ENCODE measurements at regions not wholly inside any gene's neighbourhood (a gene's known extent, or its start where the extent isn't known, plus 50 kb on each side); places are given as distances from the start of the nearest gene placed in this dataset.

DNA sequence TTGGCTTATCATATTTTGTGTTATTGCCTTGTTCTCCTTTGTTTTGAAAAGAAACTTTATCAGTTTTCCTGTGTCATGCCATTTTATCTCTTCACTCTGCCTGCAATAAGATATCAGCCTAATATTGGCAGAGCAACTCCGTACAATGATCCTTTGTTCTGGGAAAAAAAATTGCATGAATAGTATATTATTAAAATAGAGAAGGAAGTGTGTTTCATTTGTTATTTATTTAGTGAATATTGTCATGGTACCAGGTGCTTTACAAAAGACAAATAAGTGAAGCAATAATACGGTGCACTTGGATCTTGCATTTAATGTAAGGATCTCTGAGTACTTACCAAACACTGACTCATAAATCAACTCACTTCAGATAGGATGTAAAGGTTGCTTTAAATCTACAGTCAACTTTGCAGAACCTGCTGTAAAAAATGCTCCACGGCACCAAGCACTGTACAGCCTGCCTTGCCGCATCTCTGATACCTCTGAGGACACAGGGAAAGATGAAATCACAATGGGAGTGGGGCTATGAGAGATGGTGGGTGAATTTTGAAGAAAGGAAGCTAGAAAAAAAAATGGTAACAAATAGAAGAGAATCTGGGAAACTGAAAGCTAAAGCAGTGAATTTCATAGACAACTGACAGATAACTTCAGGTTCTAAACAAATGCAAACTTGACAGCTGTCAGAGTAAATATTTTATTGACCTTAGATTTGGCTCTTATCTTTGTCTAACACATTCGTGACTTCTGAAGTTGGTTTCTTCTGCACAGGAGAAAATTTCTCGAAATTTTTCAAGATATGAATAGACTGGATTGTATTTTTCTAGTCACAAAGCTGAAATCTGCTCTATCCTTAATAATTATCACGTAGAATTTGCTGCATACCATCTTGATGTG lies 232.1 kb downstream of the ENC1 start:
- no peak for DNase-seq
- H3K4me3 ChIP-seq = no peak overlapping the region
- intact Hi-C loops (cut with DNase I) = no loop called here
- H3K4me1 ChIP-seq (ENCODE audit: insufficient read depth) = no peaks in the 10 kb centered on the region
- no peaks in the 10 kb centered on the region for H3K9me3 ChIP-seq
- no peak overlapping the region for H3K27ac ChIP-seq
- no peaks in the 10 kb centered on the region for H3K36me3 ChIP-seq
- WGBS, 3 donors = 71 to 83% (median 81%) methylated on average over 7 of the region's 7 CpGs
- TF ChIP-seq EP300 (IDR thresholded peaks at IDR 0.05) (no peak), POLR2A (IDR thresholded peaks at IDR 0.05) (no peak)
- TF ChIP-seq, protein P1, sequence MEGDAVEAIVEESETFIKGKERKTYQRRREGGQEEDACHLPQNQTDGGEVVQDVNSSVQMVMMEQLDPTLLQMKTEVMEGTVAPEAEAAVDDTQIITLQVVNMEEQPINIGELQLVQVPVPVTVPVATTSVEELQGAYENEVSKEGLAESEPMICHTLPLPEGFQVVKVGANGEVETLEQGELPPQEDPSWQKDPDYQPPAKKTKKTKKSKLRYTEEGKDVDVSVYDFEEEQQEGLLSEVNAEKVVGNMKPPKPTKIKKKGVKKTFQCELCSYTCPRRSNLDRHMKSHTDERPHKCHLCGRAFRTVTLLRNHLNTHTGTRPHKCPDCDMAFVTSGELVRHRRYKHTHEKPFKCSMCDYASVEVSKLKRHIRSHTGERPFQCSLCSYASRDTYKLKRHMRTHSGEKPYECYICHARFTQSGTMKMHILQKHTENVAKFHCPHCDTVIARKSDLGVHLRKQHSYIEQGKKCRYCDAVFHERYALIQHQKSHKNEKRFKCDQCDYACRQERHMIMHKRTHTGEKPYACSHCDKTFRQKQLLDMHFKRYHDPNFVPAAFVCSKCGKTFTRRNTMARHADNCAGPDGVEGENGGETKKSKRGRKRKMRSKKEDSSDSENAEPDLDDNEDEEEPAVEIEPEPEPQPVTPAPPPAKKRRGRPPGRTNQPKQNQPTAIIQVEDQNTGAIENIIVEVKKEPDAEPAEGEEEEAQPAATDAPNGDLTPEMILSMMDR (IDR thresholded peaks at IDR 0.05) = no peak
- H3K27me3 ChIP-seq = no peaks in the 10 kb centered on the region

- intact Hi-C loops (cut with DNase I) = no loop called here
- TF ChIP-seq, protein P1 (IDR thresholded peaks at IDR 0.05) = no peak
- TF ChIP-seq EP300 (IDR thresholded peaks at IDR 0.05) (no peak), POLR2A (IDR thresholded peaks at IDR 0.05) (no peak)
- no peaks in the 10 kb centered on the region for H3K9me3 ChIP-seq
- DNase-seq = no peak
- no peaks in the 10 kb centered on the region for H3K4me1 ChIP-seq (ENCODE audit: insufficient read depth)
- H3K4me3 ChIP-seq = no peak overlapping the region
- 43 to 92% (median 91%) methylated on average over 1 of the region's 1 CpG for WGBS, 3 donors
- H3K27me3 ChIP-seq = no peaks in the 10 kb centered on the region
- H3K36me3 ChIP-seq = no peaks in the 10 kb centered on the region
- no peak overlapping the region for H3K27ac ChIP-seq
These were observed 232.8 kb downstream of the ENC1 start for GRCh38 chr5:74407701-74408100.

GRCh38 chr5:74406844-74407243 lies 233.7 kb downstream of the ENC1 start:
- Histone ChIP-seq H3K4me1 (ENCODE audit: insufficient read depth) (no peaks in the 10 kb centered on the region), H3K36me3 (no peaks in the 10 kb centered on the region), H3K4me3 (no peak overlapping the region), H3K27ac (no peak overlapping the region), H3K9me3 (no peaks in the 10 kb centered on the region), H3K27me3 (no peaks in the 10 kb centered on the region)
- TF ChIP-seq, protein P1 (IDR thresholded peaks at IDR 0.05) = no peak
- TF ChIP-seq POLR2A (IDR thresholded peaks at IDR 0.05) (no peak), EP300 (IDR thresholded peaks at IDR 0.05) (no peak)
- 97 to 98% (median 97%) methylated on average over 3 of the region's 3 CpGs for WGBS, 3 donors
- no peak for DNase-seq
- intact Hi-C loops (cut with DNase I) = no loop called here

DNA sequence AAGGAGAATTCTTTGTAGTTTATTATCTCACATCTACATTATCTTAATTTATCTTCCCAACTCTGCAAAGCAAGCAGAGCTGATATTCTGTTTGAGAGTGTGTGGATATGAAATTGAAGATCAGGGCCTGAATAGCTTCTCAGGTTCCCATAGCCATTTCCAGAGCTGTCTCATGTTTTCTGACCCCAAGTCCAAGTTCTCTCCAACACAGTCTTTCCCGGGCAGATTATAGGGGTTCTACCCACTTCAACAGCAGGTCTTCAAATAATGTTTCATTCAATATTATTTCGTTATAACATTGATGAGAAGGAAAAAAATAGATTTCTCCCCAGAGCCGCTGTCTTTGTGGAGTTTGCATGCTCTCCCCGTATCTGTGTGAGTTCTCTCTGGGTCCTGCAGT lies 234.9 kb downstream of the ENC1 start:
- H3K27ac ChIP-seq = no peak overlapping the region
- no peak overlapping the region for H3K4me3 ChIP-seq
- TF ChIP-seq EP300 (IDR thresholded peaks at IDR 0.05) (no peak), POLR2A (IDR thresholded peaks at IDR 0.05) (no peak)
- TF ChIP-seq, protein P1 (IDR thresholded peaks at IDR 0.05) = no peak
- intact Hi-C loops (cut with DNase I) = no loop called here
- DNase-seq = no peak
- no peaks in the 10 kb centered on the region for H3K4me1 ChIP-seq (ENCODE audit: insufficient read depth)
- H3K9me3 ChIP-seq = no peaks in the 10 kb centered on the region
- no peaks in the 10 kb centered on the region for H3K36me3 ChIP-seq
- no peaks in the 10 kb centered on the region for H3K27me3 ChIP-seq
- WGBS, 3 donors = 86 to 98% (median 95%) methylated on average over 4 of the region's 4 CpGs

Measured in ovary (tissue), 7 donors.